ENCODE measurements at regions not wholly inside any gene's neighbourhood (a gene's known extent, or its start where the extent isn't known, plus 50 kb on each side); places are given as distances from the start of the nearest gene placed in this dataset.

DNA sequence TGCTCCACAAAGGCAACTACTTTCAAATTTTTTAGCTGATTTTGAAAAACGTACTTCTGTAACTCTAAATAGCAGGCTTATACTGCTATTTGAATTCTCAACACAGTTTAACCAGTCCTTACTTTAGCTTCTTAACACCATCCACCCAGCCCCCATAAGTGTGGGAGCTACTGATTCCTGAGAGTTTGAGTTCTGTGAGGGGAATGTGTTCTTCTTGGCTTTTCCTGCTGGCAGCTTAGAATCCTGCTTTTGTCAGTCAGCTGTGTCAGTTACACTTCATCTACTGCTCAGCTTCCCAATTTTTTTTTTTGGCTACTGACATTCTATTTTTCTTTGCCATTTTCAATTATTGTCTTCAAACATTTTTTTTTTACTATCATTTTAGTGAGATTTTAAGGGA, 440.4 kb downstream of the INSC start:
- BruUV-seq (replicated peaks), result no TSS peak
- WGBS (ENCODE audit: low lambda C conversion rate), result 0% methylated on average over 1 of the region's 1 CpG
- Histone ChIP-seq H3K79me2 (ENCODE audit: insufficient read depth, low read length) (no peaks in the 10 kb centered on the region), H3K27ac (ENCODE audit: extremely low read length, insufficient read depth, low read length) (no peak overlapping the region), H3K4me3 (replicated peaks in 1 of 3; ENCODE audit: insufficient read depth in 1 of 3, low read depth in 2 of 3, low read length in 3 of 3) (no peak overlapping the region), H4K20me1 (ENCODE audit: insufficient read depth, low read length) (no peaks in the 10 kb centered on the region), H3K9me3 (ENCODE audit: low read length) (no peaks in the 10 kb centered on the region), H3K36me3 (replicated peaks in 1 of 2; ENCODE audit: control insufficient read depth in 1 of 2, insufficient read depth in 2 of 2, low read length in 2 of 2) (no peaks in the 10 kb centered on the region), H3K27me3 (ENCODE audit: control insufficient read depth in 1 of 2, insufficient read depth in 2 of 2, low read length in 2 of 2) (no peaks in the 10 kb centered on the region; a peak in 1 of 5 replicates), H2AFZ (ENCODE audit: low read length) (no peak overlapping the region), H3K4me1 (ENCODE audit: insufficient read depth, low read length) (no peaks in the 10 kb centered on the region), H3K4me2 (ENCODE audit: low read depth, low read length) (no peak overlapping the region), H3K9ac (ENCODE audit: insufficient read depth, low read depth, low read length) (no peak overlapping the region)
- in situ Hi-C loops (cut with HindIII; ENCODE audit: extremely low pct_ligation_motif_present, low pct_unique_long_range_greater_than_20kb) (no loop called here), intact Hi-C loops (cut with micrococcal nuclease; ENCODE audit: unreplicated experiment) (no loop called here)
- TF ChIP-seq ZSCAN22 (CRISPR knock-in tag; IDR thresholded peaks at IDR 0.05) (no peak), CREBL2 (CRISPR knock-in tag; IDR thresholded peaks at IDR 0.05; ENCODE audit: borderline replicate concordance) (no peak), ELF1 (CRISPR knock-in tag; IDR thresholded peaks at IDR 0.05) (no peak), SMAD9 (CRISPR knock-in tag; IDR thresholded peaks at IDR 0.05) (no peak), KAT8 (CRISPR knock-in tag; IDR thresholded peaks at IDR 0.05) (no peak), AHDC1 (CRISPR knock-in tag; IDR thresholded peaks at IDR 0.05; ENCODE audit: borderline replicate concordance) (no peak), SAFB2 (CRISPR knock-in tag; IDR thresholded peaks at IDR 0.05; ENCODE audit: borderline replicate concordance, low read depth) (no peak), U2AF2 (IDR thresholded peaks at IDR 0.05; ENCODE audit: low read depth, low read length) (no peak), ZNF451 (CRISPR knock-in tag; IDR thresholded peaks at IDR 0.05) (no peak), CAMTA2 (CRISPR knock-in tag; IDR thresholded peaks at IDR 0.05; ENCODE audit: borderline replicate concordance) (no peak), FLYWCH1 (CRISPR knock-in tag; IDR thresholded peaks at IDR 0.05) (no peak)
- TF ChIP-seq, protein P1, sequence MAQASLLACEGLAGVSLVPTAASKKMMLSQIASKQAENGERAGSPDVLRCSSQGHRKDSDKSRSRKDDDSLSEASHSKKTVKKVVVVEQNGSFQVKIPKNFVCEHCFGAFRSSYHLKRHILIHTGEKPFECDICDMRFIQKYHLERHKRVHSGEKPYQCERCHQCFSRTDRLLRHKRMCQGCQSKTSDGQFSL (CRISPR knock-in tag; IDR thresholded peaks at IDR 0.05), result no peak
- TF ChIP-seq, protein P2, sequence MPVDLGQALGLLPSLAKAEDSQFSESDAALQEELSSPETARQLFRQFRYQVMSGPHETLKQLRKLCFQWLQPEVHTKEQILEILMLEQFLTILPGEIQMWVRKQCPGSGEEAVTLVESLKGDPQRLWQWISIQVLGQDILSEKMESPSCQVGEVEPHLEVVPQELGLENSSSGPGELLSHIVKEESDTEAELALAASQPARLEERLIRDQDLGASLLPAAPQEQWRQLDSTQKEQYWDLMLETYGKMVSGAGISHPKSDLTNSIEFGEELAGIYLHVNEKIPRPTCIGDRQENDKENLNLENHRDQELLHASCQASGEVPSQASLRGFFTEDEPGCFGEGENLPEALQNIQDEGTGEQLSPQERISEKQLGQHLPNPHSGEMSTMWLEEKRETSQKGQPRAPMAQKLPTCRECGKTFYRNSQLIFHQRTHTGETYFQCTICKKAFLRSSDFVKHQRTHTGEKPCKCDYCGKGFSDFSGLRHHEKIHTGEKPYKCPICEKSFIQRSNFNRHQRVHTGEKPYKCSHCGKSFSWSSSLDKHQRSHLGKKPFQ (CRISPR knock-in tag; IDR thresholded peaks at IDR 0.05; ENCODE audit: insufficient replicate concordance), result no peak
- ChIA-PET POLR2A (no interaction called here), CTCF (ENCODE audit: low intra/inter-chr PET ratio, low total read pairs) (no interaction called here)
- FAIRE-seq (no peak), DNase-seq (ENCODE audit: low spot score) (no peak), ATAC-seq (no peak)
